Breast epithelium (tissue), 3 donors: ENCODE measurements at regions not wholly inside any gene's neighbourhood (a gene's known extent, or its start where the extent isn't known, plus 50 kb on each side); places are given as distances from the start of the nearest gene placed in this dataset.

Source experiments
- POLR2A ChIP-seq: fragments of 450-650 bp; IDR thresholded peaks from one replicate; pipeline ENCODE4 v1.6.1; 2016; ENCODE audit warnings: antibody characterized with exemption, mild to moderate bottlenecking, moderate library complexity
- POLR2AphosphoS5 ChIP-seq, 3 donors: sonication (generic); formaldehyde crosslinking; IDR thresholded peaks; one replicate each; pipeline ENCODE4 v1.6.1; 2017; ENCODE audit warnings: antibody characterized with exemption in 3 of 3
- TF ChIP-seq, protein P1 (sequence below), 3 donors: fragments of 450-650 bp; IDR thresholded peaks; one replicate each; pipeline ENCODE4 v1.5.1; 2016 to 2017; ENCODE audit warnings: antibody characterized with exemption in 3 of 3, mild to moderate bottlenecking in 3 of 3, moderate library complexity in 3 of 3

DNA sequence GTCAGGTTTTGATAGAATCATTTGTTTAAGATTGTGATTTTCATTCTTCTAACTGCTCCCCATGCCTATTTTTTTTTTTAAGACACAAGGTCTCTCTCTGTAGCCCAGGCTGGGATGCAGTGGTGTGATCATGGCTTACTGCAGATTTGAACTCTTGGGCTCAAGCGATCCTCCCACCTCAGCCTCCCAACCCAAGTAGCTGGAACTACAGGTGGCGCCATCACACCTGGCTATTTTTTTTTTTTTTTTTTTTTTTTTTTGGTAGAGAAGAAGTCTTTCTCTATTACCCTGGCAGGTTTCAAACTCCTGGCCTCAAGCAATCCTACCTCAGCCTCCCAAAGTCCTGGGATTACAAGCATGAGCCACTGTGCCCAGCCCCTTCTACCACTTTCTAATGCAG, 223.3 kb downstream of the CBLN1 start:
- TF ChIP-seq POLR2A (no peak), POLR2AphosphoS5 (IDR thresholded peaks at IDR 0.05) (no peak)
- TF ChIP-seq, protein P1, sequence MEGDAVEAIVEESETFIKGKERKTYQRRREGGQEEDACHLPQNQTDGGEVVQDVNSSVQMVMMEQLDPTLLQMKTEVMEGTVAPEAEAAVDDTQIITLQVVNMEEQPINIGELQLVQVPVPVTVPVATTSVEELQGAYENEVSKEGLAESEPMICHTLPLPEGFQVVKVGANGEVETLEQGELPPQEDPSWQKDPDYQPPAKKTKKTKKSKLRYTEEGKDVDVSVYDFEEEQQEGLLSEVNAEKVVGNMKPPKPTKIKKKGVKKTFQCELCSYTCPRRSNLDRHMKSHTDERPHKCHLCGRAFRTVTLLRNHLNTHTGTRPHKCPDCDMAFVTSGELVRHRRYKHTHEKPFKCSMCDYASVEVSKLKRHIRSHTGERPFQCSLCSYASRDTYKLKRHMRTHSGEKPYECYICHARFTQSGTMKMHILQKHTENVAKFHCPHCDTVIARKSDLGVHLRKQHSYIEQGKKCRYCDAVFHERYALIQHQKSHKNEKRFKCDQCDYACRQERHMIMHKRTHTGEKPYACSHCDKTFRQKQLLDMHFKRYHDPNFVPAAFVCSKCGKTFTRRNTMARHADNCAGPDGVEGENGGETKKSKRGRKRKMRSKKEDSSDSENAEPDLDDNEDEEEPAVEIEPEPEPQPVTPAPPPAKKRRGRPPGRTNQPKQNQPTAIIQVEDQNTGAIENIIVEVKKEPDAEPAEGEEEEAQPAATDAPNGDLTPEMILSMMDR (IDR thresholded peaks at IDR 0.05): no peak
